ENCODE measurements at regions not wholly inside any gene's neighbourhood (a gene's known extent, or its start where the extent isn't known, plus 50 kb on each side); places are given as distances from the start of the nearest gene placed in this dataset.

DNA sequence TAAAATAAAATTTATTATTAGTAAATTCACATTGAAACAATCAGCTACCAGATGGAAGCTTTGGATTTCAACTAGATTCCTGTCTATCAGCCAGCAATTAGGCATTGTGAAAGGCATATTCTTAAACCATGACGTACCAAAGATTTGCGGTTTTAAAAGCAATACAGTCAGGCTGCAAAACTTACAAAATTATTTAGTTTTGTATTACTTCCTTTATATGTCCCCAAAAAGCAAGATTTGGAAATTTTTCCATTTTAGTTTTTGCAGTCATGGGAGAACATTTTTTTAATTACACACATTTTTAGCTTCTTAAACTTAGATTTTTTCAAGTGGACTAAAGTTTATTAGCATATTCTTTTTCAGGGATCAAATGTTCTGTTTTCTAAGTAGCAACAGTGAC, 225.0 kb upstream of the KITLG start:
- TF ChIP-seq, protein P1, sequence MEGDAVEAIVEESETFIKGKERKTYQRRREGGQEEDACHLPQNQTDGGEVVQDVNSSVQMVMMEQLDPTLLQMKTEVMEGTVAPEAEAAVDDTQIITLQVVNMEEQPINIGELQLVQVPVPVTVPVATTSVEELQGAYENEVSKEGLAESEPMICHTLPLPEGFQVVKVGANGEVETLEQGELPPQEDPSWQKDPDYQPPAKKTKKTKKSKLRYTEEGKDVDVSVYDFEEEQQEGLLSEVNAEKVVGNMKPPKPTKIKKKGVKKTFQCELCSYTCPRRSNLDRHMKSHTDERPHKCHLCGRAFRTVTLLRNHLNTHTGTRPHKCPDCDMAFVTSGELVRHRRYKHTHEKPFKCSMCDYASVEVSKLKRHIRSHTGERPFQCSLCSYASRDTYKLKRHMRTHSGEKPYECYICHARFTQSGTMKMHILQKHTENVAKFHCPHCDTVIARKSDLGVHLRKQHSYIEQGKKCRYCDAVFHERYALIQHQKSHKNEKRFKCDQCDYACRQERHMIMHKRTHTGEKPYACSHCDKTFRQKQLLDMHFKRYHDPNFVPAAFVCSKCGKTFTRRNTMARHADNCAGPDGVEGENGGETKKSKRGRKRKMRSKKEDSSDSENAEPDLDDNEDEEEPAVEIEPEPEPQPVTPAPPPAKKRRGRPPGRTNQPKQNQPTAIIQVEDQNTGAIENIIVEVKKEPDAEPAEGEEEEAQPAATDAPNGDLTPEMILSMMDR (IDR thresholded peaks at IDR 0.05; ENCODE audit: low read length), result no peak
- TF ChIP-seq EZH2 (optimal IDR thresholded peaks at IDR 0.05; ENCODE audit: low read depth, low read length) (no peak), EZH2phosphoT487 (IDR thresholded peaks at IDR 0.05; ENCODE audit: low read length) (no peak)

Measured in MM.1S (cell line).